ENCODE measurements at regions not wholly inside any gene's neighbourhood (a gene's known extent, or its start where the extent isn't known, plus 50 kb on each side); places are given as distances from the start of the nearest gene placed in this dataset.

DNA sequence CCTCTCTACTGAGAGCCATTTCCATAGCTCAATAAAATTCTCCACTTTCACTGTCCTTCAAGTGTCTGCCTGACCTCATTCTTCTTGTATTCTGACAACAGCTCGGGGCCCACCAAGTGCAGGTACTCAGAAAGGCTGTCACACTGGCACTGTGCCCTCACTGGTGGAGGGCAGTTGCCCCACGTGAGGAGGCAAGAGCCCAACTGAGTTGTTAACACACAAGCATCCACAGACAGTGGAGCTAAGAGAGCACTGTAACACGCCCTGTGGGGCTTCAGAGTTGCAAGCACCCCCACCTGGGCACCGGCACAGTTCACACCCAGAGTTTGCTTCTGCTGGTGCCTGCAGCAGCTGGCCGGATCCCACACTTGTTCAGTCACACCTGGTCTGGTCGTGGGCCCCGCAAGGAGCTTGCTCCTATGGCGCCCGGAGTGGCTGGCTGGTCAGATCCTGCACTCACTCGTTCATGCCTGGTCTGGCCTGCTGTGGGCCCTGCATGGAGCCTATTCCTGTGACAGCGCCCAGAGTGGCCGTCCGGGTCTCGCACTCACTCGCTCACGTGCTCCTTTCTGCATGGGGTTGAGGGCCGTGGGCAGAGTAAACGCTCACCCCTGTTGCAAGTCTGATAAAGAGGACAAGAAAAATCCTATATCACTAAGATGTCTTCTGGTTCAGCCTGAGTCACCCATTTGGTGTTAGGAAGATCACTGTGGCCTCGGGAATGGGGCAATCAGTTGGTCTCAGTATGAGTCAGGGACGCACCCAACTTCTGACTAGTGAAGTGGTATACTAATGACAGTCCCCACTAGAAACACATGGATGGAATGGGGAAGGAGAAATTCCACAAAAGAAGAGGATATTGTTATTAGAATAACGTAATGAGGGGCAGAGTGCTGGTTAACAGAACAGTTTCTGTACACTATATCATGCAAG, 87.0 kb upstream of the CCNH start:
- no peak for DNase-seq

All from suppressor macrophage treated with lipopolysaccharide for 4 hours (primary cell).